NAMALWA (cell line): ENCODE measurements at regions not wholly inside any gene's neighbourhood (a gene's known extent, or its start where the extent isn't known, plus 50 kb on each side); places are given as distances from the start of the nearest gene placed in this dataset.

ENCODE experiments used
- DNase-seq: peaks from one replicate; pipeline ENCODE4 v3.0.0-alpha.2; 2015; ENCODE audit warnings: low spot score

- no peak for DNase-seq
Observed at GRCh38 chr4:116872308-116872707, 213.1 kb downstream of the TRAM1L1 start.

DNA sequence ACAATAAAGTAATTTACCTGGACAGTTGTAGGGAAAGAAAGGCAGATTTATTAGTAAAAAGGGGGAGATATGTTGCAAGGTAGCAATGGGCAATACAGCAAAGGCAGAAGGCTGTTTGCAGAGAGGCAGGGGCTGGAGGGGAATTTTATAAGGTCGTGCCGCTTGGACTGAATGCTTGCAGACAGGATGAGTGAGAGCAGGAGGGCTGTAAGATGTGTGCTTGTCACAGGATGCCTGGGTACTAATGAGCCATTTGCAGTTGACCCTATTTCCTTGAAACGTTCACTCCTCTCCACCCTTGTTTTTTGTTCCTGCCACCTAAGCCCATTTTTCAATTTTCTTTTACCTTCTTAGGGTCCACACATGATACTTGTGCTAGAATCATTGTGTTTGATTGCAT is 214.7 kb downstream of the TRAM1L1 start:
- no peak for DNase-seq

- DNase-seq = no peak
Observed at GRCh38 chr4:116866106-116866505, 219.3 kb downstream of the TRAM1L1 start.

DNA sequence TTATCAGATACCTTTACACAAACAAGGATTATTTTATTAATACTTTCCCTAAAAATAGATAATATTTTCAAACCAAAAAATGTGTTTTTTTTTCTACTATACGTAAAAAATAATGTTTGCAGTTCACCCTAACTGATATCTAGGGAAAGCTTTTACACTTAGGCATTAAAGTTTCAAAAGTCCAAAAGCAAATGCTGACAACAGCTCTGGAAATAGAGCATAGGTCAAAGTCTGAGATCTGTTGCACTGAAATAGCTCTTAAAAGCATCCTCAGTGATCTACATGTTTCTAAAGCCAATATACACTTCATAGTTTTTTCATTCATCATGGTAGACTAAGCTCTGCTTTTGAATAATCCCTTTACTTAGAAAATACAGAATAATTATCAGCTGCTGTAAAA is 222.8 kb downstream of the TRAM1L1 start:
- DNase-seq = no peak

- no peak for DNase-seq
Observed at GRCh38 chr4:116860891-116861290, 224.5 kb downstream of the TRAM1L1 start.

DNA sequence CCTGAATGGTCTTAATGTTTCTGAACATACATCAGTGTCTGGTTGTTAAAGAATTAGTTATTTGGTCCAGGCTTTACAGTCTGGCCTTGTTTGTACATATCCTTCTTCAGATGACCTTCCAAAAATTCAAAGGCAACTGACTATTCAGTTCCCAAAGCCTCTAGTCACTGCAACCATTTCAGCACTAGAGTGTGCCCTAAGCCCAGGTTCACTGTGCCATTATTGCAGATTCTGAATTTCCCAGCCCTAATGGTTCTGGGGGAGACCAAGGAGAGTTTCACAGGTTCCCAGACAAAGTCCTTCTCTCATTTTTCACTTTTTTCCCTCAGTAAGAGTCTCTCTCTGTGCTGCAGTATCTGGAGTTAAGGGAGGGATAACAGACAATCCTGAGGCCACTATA is 235.8 kb downstream of the TRAM1L1 start:
- DNase-seq = no peak

- DNase-seq = no peak
Observed at GRCh38 chr4:116847616-116848015, 237.8 kb downstream of the TRAM1L1 start.

GRCh38 chr4:116839826-116840225 is 245.6 kb downstream of the TRAM1L1 start:
- DNase-seq = no peak

GRCh38 chr4:116838609-116839008 is 246.8 kb downstream of the TRAM1L1 start:
- no peak for DNase-seq

DNA sequence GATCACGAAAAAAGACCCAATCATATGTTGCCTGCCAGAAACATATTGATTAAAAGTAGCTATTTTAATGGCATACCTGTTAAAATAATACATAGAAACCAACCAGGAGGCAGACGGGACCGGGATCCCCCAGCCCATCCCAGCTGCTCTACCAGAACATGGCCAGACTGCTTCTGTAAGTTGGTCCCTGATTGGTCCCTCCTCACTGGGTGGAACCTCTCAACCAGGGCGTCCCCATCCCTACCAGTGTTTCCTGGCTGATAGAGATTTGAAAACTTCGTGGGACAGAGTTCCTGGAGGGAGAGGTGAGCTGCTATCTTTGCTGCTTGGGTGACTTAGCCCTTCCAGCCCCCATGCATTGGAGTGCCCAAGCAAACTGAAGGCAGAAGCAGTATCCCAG is 256.2 kb downstream of the TRAM1L1 start:
- no peak for DNase-seq

DNA sequence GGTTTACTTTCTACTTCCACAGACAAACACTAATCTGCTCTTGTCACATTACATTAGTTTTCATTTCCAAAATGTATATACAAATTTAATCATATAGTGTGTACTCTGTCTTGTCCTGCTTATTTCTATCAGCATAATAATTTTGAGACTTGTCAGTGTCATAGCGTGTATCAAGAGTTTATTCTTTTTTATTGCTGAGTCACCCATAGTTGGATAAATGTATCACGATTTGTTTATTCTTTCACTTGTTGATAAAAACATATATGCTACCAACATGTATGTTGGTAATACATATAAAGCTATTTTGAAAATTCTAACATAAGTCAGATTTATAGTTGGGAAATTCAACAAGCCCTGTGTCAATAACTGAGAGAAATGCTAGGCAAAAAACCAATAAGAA is 261.2 kb downstream of the TRAM1L1 start:
- no peak for DNase-seq

- no peak for DNase-seq
Observed at GRCh38 chr4:116811730-116812129, 273.6 kb downstream of the TRAM1L1 start.

GRCh38 chr4:116796022-116796421 is 289.4 kb downstream of the TRAM1L1 start:
- DNase-seq = no peak

DNA sequence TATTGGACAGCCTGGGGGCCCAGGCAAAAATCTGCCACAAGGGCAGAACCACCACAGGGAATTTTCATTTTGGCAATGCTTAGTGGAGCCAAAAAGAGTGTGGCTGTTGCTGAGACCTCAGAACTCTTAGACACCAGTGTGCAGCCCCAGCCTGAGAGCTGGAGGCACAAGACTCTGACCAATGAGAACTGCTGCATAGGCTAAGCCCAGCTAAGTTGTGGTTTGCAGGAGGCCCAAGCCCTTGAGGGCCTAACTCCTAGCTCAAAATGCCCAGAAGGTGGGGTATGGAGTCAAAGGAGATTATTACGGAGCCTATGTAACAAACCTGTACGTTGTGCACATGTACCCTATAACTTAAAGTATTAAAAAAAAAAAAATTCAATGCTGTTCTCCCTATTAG is 296.7 kb downstream of the TRAM1L1 start:
- no peak for DNase-seq

- no peak for DNase-seq
Observed at GRCh38 chr4:116755051-116755450, 330.3 kb downstream of the TRAM1L1 start.

DNA sequence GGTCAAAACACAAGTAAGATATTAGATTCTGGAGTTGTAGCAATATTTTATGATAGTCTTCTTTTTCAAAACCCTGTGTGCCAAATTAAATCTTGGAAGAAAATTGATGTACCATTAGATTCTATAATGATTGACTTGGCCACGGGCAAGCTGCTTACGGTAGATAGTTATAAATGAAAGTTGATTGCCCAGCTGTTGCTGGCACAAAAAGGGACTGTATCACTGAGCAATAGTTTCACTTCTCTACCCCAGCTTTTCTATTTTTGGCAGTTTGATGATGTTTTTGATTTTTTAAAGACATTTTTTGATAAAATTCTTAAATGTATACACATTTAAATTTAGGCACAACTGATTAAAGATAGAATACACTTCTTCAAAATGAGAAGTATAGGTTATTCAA is 333.3 kb downstream of the TRAM1L1 start:
- peak; percentile 45 for DNase-seq

GRCh38 chr4:116736756-116737155 is 348.6 kb downstream of the TRAM1L1 start:
- DNase-seq = no peak

- DNase-seq = no peak
Observed at GRCh38 chr4:116734178-116734577, 351.2 kb downstream of the TRAM1L1 start.

DNA sequence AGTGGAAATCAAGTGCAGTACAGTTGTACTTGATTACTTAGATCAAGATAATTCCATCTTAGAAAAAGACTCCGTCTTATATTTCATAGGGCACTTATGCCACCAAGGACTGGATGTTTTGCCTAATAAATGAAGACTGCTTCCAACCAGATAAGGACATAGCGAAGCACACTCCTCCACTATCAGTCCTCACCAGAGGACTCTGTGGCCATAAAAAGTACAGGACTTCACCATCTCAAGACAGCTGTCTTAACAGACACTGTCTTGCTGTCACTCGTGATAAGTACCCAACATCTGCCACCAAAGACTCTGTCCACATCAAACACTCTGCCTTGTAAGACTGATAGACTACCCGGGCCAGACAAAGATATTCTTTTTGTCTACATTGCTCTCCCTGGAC is 352.0 kb downstream of the TRAM1L1 start:
- DNase-seq = no peak

DNA sequence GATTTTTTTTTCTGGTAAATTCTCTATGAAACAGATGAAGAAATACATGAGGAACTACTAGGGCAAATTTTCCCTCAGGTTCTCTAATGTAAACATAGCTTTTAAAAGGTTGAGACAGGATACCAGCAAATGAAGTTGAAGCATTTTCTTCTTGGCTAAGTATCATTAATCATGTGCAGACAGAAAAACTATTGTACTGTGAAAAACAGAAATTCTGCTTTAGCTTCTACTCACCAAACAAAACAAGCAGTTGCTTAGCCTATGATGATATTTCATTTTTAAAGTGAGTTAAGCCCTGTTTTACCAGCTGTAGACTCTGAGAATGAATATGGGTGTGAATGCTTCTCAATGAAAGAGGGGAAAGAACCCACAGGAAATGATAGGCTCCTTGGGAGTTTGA is 358.9 kb downstream of the TRAM1L1 start:
- DNase-seq = no peak

DNA sequence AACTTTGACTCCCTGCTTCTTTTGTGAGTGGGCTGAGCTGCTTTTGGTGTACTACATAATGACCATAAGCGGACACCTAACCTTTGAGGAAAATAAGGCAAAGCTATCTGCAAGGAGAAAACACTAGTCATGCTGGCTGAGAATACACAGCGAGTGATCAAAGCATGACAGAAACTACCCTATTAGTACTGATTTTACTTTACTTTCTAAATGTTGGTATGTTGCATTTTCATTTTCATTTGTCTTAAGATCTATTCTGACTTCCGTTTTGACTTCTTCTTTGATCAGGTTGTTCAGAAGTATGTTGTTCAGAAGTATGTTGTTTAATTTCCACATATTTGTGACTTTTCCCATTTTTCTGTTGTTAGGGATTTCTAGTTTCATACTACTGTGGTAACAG is 361.1 kb downstream of the TRAM1L1 start:
- DNase-seq = no peak

DNA sequence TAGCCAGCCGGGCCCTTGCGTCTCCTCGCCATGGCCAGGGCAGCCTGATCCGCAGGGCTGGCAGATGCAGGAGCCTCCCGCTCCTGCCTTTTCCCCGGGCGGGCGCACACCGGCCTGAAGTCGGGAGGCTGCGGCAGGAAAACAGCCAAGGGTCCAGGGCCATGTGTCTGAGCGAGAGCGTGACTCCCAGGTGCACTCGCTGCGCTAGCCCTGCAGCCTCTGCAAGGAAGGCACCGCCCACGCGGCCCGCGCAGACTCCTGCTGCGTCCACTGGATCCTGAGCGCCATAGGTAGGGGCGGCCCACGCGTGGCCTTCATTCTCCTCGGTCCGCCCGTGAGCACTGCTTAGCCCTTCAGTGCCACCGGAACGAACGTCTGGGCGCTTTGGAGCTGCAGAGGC is 379.9 kb downstream of the TRAM1L1 start:
- DNase-seq = no peak

GRCh38 chr4:116702949-116703348 is 382.4 kb downstream of the TRAM1L1 start:
- peak; percentile 50 for DNase-seq

GRCh38 chr4:116688536-116688935 is 396.8 kb downstream of the TRAM1L1 start:
- no peak for DNase-seq

DNA sequence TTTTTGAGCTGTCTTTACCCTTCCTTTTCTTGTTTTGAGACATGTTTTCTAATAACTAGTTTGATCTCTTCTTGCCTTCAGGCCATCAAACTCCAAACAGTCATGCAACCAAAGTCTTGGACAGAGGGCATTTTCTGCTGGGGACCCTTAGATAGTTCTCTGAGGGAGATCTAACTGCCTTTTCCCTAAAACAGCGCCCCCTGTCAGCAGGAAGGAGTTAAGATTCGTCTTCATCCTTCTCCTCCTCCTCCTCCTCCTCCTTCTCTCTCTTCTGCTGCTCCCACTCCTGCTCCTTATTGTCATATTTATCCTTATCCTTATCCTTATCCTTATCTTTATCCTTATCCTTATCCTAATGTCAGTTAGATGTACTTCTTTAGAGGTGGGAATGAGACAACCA is 417.2 kb downstream of the TRAM1L1 start:
- DNase-seq = peak; percentile 24
